ENCODE measurements at regions not wholly inside any gene's neighbourhood (a gene's known extent, or its start where the extent isn't known, plus 50 kb on each side); places are given as distances from the start of the nearest gene placed in this dataset.

- TF ChIP-seq CTCF (IDR thresholded peaks at IDR 0.05), result no peak
- no peak for TF ChIP-seq POLR2A (IDR thresholded peaks at IDR 0.05)
Observed at GRCh38 chr10:130954326-130954905, 357.1 kb downstream of the TCERG1L start.

Data from Peyer's patch (tissue), 4 donors.